ENCODE measurements at regions not wholly inside any gene's neighbourhood (a gene's known extent, or its start where the extent isn't known, plus 50 kb on each side); places are given as distances from the start of the nearest gene placed in this dataset.

GRCh38 chr2:133884739-133885381, 316.6 kb upstream of the NCKAP5 start:
- TF ChIP-seq CTCF (conservative IDR thresholded peaks at IDR 0.05; ENCODE audit: low read length) (peak; percentile 70), EZH2phosphoT487 (IDR thresholded peaks at IDR 0.05; ENCODE audit: borderline replicate concordance, low read depth, low read length) (no peak)
